OCI-LY3 (cell line): ENCODE measurements at regions not wholly inside any gene's neighbourhood (a gene's known extent, or its start where the extent isn't known, plus 50 kb on each side); places are given as distances from the start of the nearest gene placed in this dataset.

Experiments used
- CTCF ChIP-seq: fragments of 200-600, 300-600 bp; sonication (generic); IDR thresholded peaks from 2 replicates; pipeline ENCODE4 v1.5.1; 2014; ENCODE audit warnings: antibody characterized with exemption, low read length, low read depth
- EZH2phosphoT487 ChIP-seq: fragments of 200-600 bp; shearing (Covaris generic); IDR thresholded peaks from 2 replicates; pipeline ENCODE4 v1.6.1; 2018; ENCODE audit warnings: antibody characterized with exemption, mixed run types, low read depth

- no peak for TF ChIP-seq CTCF
- no peak for TF ChIP-seq EZH2phosphoT487
Observed at GRCh38 chr9:109624896-109625295, 126.8 kb upstream of the PTPN3 start.
